GM12878 (cell line): ENCODE measurements at regions not wholly inside any gene's neighbourhood (a gene's known extent, or its start where the extent isn't known, plus 50 kb on each side); places are given as distances from the start of the nearest gene placed in this dataset.

Experiments used
- ATAC-seq: fragments of 200-7000 bp; cut with Tn5 transposase; 3 replicates; pipeline ENCODE4 v1.9.1; 2020; ENCODE audit warnings: mild to moderate bottlenecking, moderate library complexity
- BruUV-seq: library from RNA; stranded (reverse); fragments of 400-500 nt; replicated peaks from 2 replicates; lab custom pipeline; 2021; lab: Mats Ljungman, UMichigan
- CTCF ChIA-PET: fragments of 300-600 bp; sonication (Branson Sonifier 250); formaldehyde crosslinking; extraction: SDS; loops from one replicate; lab custom pipeline; 2021; ENCODE audit warnings: inconsistent platforms; lab: Yijun Ruan, JAX
- POLR2A ChIA-PET: fragments of 350-600 bp; formaldehyde crosslinking; extraction: SDS; loops from one replicate; lab custom pipeline; 2021; ENCODE audit warnings: inconsistent platforms; lab: Charles Lee
- RAD21 ChIA-PET: fragments of 300-600 bp; sonication (Branson Sonifier 250); formaldehyde crosslinking; loops from one replicate; lab custom pipeline; 2023; ENCODE audit warnings: antibody characterized with exemption; ENCODE audit not compliant: unreplicated experiment; lab: Charles Lee
- SMC1A ChIA-PET: fragments of 300-600 bp; sonication (Branson Sonifier 250); formaldehyde crosslinking; loops from one replicate; lab custom pipeline; 2023; ENCODE audit not compliant: unreplicated experiment, uncharacterized antibody; lab: Charles Lee
- DNase-seq: peaks from one replicate; pipeline ENCODE4 v3.0.0-alpha.2; 2011; ENCODE audit warnings: low read depth, low spot score
- FAIRE-seq: peaks from 3 replicates; lab custom pipeline; 2011; peaks lifted over from hg19 to GRCh38; lab: Jason Lieb, UNC
- H2AFZ ChIP-seq: 2 replicates; pipeline ENCODE4 v1.6.0; 2011; ENCODE audit warnings: low read depth, low read length, control low read depth; ENCODE audit not compliant: control insufficient read depth
- H3K27ac ChIP-seq: 2 replicates; pipeline ENCODE4 v1.5.1; 2011; ENCODE audit warnings: control low read depth; ENCODE audit not compliant: control insufficient read depth, insufficient read depth
- H3K27me3 ChIP-seq, 2 experiments: replicated peaks in 1 of 2; 2 replicates each; pipeline versions ENCODE4 v1.6.0 to v1.6.1; 2011; ENCODE audit warnings: low read length in 1 of 2; ENCODE audit not compliant: control insufficient read depth in 2 of 2, insufficient read depth in 2 of 2
- H3K36me3 ChIP-seq, 2 experiments: 2 replicates each; pipeline ENCODE4 v1.5.1; 2011; ENCODE audit warnings: low read length in 1 of 2; ENCODE audit not compliant: control insufficient read depth in 2 of 2, insufficient read depth in 2 of 2
- H3K4me1 ChIP-seq: 2 replicates; pipeline ENCODE4 v1.6.1; 2011; ENCODE audit warnings: mild to moderate bottlenecking, low read length, moderate library complexity, mixed read lengths; ENCODE audit not compliant: control insufficient read depth, insufficient read depth
- H3K4me2 ChIP-seq: 2 replicates; pipeline ENCODE4 v1.6.0; 2011; ENCODE audit warnings: control low read depth; ENCODE audit not compliant: control insufficient read depth, insufficient read depth
- H3K4me3 ChIP-seq: fragments of 200-600 bp; sonication (generic); 2 replicates; pipeline ENCODE4 v1.5.1; 2016
- H3K79me2 ChIP-seq: 2 replicates; pipeline ENCODE4 v1.6.0; 2011; ENCODE audit warnings: low read length; ENCODE audit not compliant: control insufficient read depth, insufficient read depth
- H3K9ac ChIP-seq: 2 replicates; pipeline ENCODE4 v1.8.0; 2011; ENCODE audit warnings: low read length, control low read depth, mixed read lengths; ENCODE audit not compliant: control insufficient read depth, insufficient read depth
- H3K9me3 ChIP-seq: replicated peaks from 3 replicates; pipeline ENCODE4 v1.5.1; 2011; ENCODE audit warnings: mild to moderate bottlenecking, low read length; ENCODE audit not compliant: control insufficient read depth, insufficient read depth
- H4K20me1 ChIP-seq: 2 replicates; pipeline ENCODE4 v1.6.0; 2011; ENCODE audit not compliant: control insufficient read depth, insufficient read depth
- ASH2L ChIP-seq: fragments of 300-600, 200-600 bp; sonication (generic); IDR thresholded peaks from 2 replicates; pipeline ENCODE4 v1.6.1; 2017; ENCODE audit warnings: low read depth, mild to moderate bottlenecking, borderline replicate concordance
- ATF2 ChIP-seq: IDR thresholded peaks from 2 replicates; pipeline ENCODE4 v1.6.1; 2012; ENCODE audit warnings: low read length, inconsistent platforms
- CBX3 ChIP-seq: fragments of 200-600 bp; sonication (generic); IDR thresholded peaks from 2 replicates; pipeline ENCODE4 v1.6.1; 2016; ENCODE audit warnings: low read depth, borderline replicate concordance
- CEBPB ChIP-seq, 2 experiments: fragments of 150-350 bp in 1 of 2; IDR thresholded peaks; 2 replicates each; pipeline ENCODE4 v1.6.1; 2012 to 2014; ENCODE audit warnings: low read depth in 2 of 2, low read length in 2 of 2, borderline replicate concordance in 1 of 2, inconsistent platforms in 1 of 2
- CHD4 ChIP-seq: fragments of 200-600 bp; sonication (generic); IDR thresholded peaks from 2 replicates; pipeline ENCODE4 v1.6.1; 2016; ENCODE audit warnings: mild to moderate bottlenecking
- EED ChIP-seq: sonication (generic); IDR thresholded peaks from 2 replicates; pipeline ENCODE4 v1.6.1; 2016; ENCODE audit warnings: antibody characterized with exemption, low read depth
- ELK1 ChIP-seq: IDR thresholded peaks from 2 replicates; pipeline ENCODE4 v1.6.1; 2012; ENCODE audit warnings: low read depth, low read length, improper control_type of control experiment
- GABPA ChIP-seq: IDR thresholded peaks from 2 replicates; pipeline ENCODE4 v1.6.1; 2014; ENCODE audit warnings: antibody characterized with exemption, low read depth, mild to moderate bottlenecking, inconsistent platforms
- IKZF2 ChIP-seq, 2 experiments: fragments of 450-650 bp; IDR thresholded peaks; 2 replicates each; pipeline ENCODE4 v1.6.1; 2017; ENCODE audit warnings: mild to moderate bottlenecking in 2 of 2, moderate library complexity in 2 of 2
- KAT2A ChIP-seq: conservative IDR thresholded peaks from 2 replicates; pipeline ENCODE4 v1.6.1; 2011; ENCODE audit warnings: low read depth, low read length; ENCODE audit not compliant: control insufficient read depth
- MLLT1 ChIP-seq: fragments of 450-650 bp; IDR thresholded peaks from 2 replicates; pipeline ENCODE4 v1.6.1; 2016; ENCODE audit warnings: mild to moderate bottlenecking
- NFIC ChIP-seq: IDR thresholded peaks from 2 replicates; pipeline ENCODE4 v1.6.1; 2012; ENCODE audit warnings: low read depth, mild to moderate bottlenecking, inconsistent platforms, low read length, moderate library complexity
- SMAD5 ChIP-seq: IDR thresholded peaks from 2 replicates; pipeline ENCODE4 v1.6.1; 2016; ENCODE audit warnings: antibody characterized with exemption, low read depth
- SREBF2 ChIP-seq: IDR thresholded peaks from 2 replicates; pipeline ENCODE4 v1.6.1; 2012; ENCODE audit warnings: mild to moderate bottlenecking, low read length
- USF2 ChIP-seq: IDR thresholded peaks from 2 replicates; pipeline ENCODE4 v1.6.1; 2011; ENCODE audit warnings: low read depth, low read length, improper control_type of control experiment, borderline replicate concordance
- ZNF207 ChIP-seq: fragments of 450-650 bp; IDR thresholded peaks from 2 replicates; pipeline ENCODE4 v1.6.1; 2014; ENCODE audit warnings: antibody characterized with exemption, mild to moderate bottlenecking, borderline replicate concordance
- ZNF24 ChIP-seq: fragments of 450-650 bp; IDR thresholded peaks from 2 replicates; pipeline ENCODE4 v1.6.1; 2017; ENCODE audit warnings: antibody characterized with exemption, mild to moderate bottlenecking
- ZNF274 ChIP-seq: IDR thresholded peaks from one replicate; pipeline ENCODE4 v1.8.0; 2011; ENCODE audit not compliant: insufficient read length, insufficient read depth
- ZZZ3 ChIP-seq: IDR thresholded peaks from 2 replicates; pipeline ENCODE4 v1.6.1; 2011; ENCODE audit warnings: low read depth; ENCODE audit not compliant: control insufficient read depth, insufficient read length
- WGBS: methylation state at CpG from one replicate; pipeline ENCODE4 v1.1.6; 2016; ENCODE audit warnings: low lambda C conversion rate; ENCODE audit not compliant: insufficient replicate concordance, insufficient coverage; ENCODE audit errors: missing lambda C conversion rate; 5-methylcytosine and 5-hydroxymethylcytosine counted together
- in situ Hi-C: fragments of 300-500 bp; cut with MboI; formaldehyde crosslinking; loops from 9 replicates; pipeline ENCODE4 v1.14.3; 2018; ENCODE audit warnings: mixed read lengths
- intact Hi-C: fragments of 100-400 bp; cut with micrococcal nuclease; formaldehyde crosslinking; loops from one replicate; pipeline ENCODE4 v1.14.2; 2022; ENCODE audit not compliant: unreplicated experiment

- intact Hi-C loops = loop anchor here (10.0 kb wide), 1 partner anchor 794 kb away; no protein-coding TSS in a partner anchor
- no peak overlapping the region for H3K9ac ChIP-seq
- RAD21 ChIA-PET = interaction anchor here (1.2 kb wide), 1 partner anchor 102 kb away, joined by 4 read pairs; no protein-coding TSS in a partner anchor
- ATAC-seq (no peak), DNase-seq (no peak), FAIRE-seq (no peak)
- H3K9me3 ChIP-seq = no peaks in the 10 kb centered on the region; the same call in 2 of the 3 replicates
- H3K36me3 ChIP-seq = no peaks in the 10 kb centered on the region
- 76% methylated on average over 3 of the region's 3 CpGs for WGBS
- in situ Hi-C loops = no loop called here
- H2AFZ ChIP-seq = no peak overlapping the region
- POLR2A ChIA-PET = no interaction called here
- BruUV-seq = no TSS peak
- H3K4me3 ChIP-seq = no peak overlapping the region
- SMC1A ChIA-PET = interaction anchor here (0.9 to 1.8 kb wide), 3 partner anchors 14 to 288 kb away, joined by 3 to 4 read pairs (median 3); no protein-coding TSS in a partner anchor
- no peaks in the 10 kb centered on the region for H3K4me1 ChIP-seq
- H3K27ac ChIP-seq = no peak overlapping the region
- TF ChIP-seq NFIC (no peak), CHD4 (no peak), IKZF2 (IDR thresholded peaks at IDR 0.05) (no peak), CBX3 (no peak), ELK1 (no peak), GABPA (no peak), MLLT1 (no peak), ZNF207 (no peak), ZZZ3 (no peak), EED (no peak), USF2 (no peak), CEBPB (IDR thresholded peaks at IDR 0.05; ENCODE audit: borderline replicate concordance in 1 of 2, low read depth in 2 of 2, low read length in 2 of 2) (no peak), SMAD5 (no peak), KAT2A (no peak), ZNF274 (no peak), ASH2L (no peak), ATF2 (no peak), ZNF24 (no peak), SREBF2 (no peak)
- TF ChIP-seq, all 136 proteins: peak for 0
- Histone ChIP-seq H3K27me3 (no peaks in the 10 kb centered on the region), H3K79me2 (no peaks in the 10 kb centered on the region), H4K20me1 (no peaks in the 10 kb centered on the region), H3K4me2 (no peak overlapping the region)
- CTCF ChIA-PET = interaction anchor here (1.0 to 1.1 kb wide), 2 partner anchors 9 to 18 kb away, joined by 3 to 4 read pairs; no protein-coding TSS in a partner anchor
These were observed 89.1 kb downstream of the MED10 start for GRCh38 chr5:6289239-6289638.
